ENCODE measurements at regions not wholly inside any gene's neighbourhood (a gene's known extent, or its start where the extent isn't known, plus 50 kb on each side); places are given as distances from the start of the nearest gene placed in this dataset.

DNA sequence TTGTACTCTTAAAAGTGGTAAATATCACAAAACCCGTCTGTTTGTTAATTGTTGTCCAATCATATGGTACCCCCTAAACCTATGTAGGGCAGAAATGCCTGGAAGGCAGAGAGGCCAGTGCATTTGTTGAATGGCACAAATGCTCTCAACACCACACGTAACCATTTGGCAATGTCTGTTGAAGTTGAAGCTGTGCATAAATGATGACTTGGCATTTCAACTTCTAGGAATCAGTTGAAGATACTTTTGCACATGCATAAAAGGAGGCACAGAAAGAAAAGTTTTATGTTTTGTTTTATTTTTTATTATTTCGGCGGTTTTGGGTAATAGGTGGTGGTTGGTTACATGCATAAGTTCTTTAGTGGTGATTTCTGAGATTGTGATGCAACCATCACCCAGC lies 246.6 kb downstream of the TAF11L14 start:
- intact Hi-C loops (cut with micrococcal nuclease), result no loop called here
- H3K27me3 ChIP-seq (ENCODE audit: low read depth), result no peaks in the 10 kb centered on the region

GRCh38 chr5:17882760-17883488 lies 248.7 kb downstream of the TAF11L14 start:
- no peaks in the 10 kb centered on the region for H3K27me3 ChIP-seq (ENCODE audit: low read depth)
- H3K4me1 ChIP-seq, result no peaks in the 10 kb centered on the region
- no peak overlapping the region for H3K27ac ChIP-seq (replicated peaks)
- H3K36me3 ChIP-seq, result no peaks in the 10 kb centered on the region
- intact Hi-C loops (cut with micrococcal nuclease), result no loop called here
- no peak for DNase-seq
- no peak overlapping the region for H3K4me3 ChIP-seq
- no peaks in the 10 kb centered on the region for H3K9me3 ChIP-seq (replicated peaks)
- no peak for TF ChIP-seq CTCF (IDR thresholded peaks at IDR 0.05; ENCODE audit: borderline replicate concordance)

More for the DNA sequence above, 246.6 kb downstream of the TAF11L14 start:
- Histone ChIP-seq H3K36me3 (no peaks in the 10 kb centered on the region), H3K4me1 (no peaks in the 10 kb centered on the region), H3K4me3 (no peak overlapping the region), H3K27ac (replicated peaks) (no peak overlapping the region), H3K9me3 (replicated peaks) (no peaks in the 10 kb centered on the region)
- DNase-seq, result no peak
- TF ChIP-seq CTCF (IDR thresholded peaks at IDR 0.05; ENCODE audit: borderline replicate concordance), result no peak

GRCh38 chr5:17888155-17888554 lies 253.9 kb downstream of the TAF11L14 start:
- no peak overlapping the region for H3K27ac ChIP-seq (replicated peaks)
- H3K36me3 ChIP-seq, result no peaks in the 10 kb centered on the region
- peaks cover 12% of the 10 kb centered on the region for H3K9me3 ChIP-seq (replicated peaks)
- no peak overlapping the region for H3K4me3 ChIP-seq
- DNase-seq, result no peak
- intact Hi-C loops (cut with micrococcal nuclease), result no loop called here
- no peaks in the 10 kb centered on the region for H3K27me3 ChIP-seq (ENCODE audit: low read depth)
- no peaks in the 10 kb centered on the region for H3K4me1 ChIP-seq
- no peak for TF ChIP-seq CTCF (IDR thresholded peaks at IDR 0.05; ENCODE audit: borderline replicate concordance)

DNA sequence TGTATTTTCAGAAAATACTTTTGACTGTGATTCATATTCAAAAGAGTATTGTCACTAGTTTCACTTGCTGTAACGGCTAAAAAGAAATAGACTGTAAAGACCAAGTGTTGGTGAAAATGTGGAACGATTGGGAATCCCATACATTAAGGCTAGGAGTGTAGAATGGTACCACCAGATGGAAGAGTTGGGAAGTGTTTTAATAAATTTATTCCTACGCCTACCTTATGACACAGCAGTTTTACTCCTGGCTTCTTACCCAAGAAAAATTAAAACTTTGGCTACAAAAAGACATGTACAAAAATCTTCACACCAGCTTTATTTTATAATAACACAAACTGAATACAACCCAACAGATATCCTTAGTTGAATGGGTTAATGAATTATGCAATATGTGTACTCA lies 256.2 kb downstream of the TAF11L14 start:
- peaks cover 14% of the 10 kb centered on the region for H3K9me3 ChIP-seq (replicated peaks)
- intact Hi-C loops (cut with micrococcal nuclease), result no loop called here
- no peak for TF ChIP-seq CTCF (IDR thresholded peaks at IDR 0.05; ENCODE audit: borderline replicate concordance)
- H3K4me3 ChIP-seq, result no peak overlapping the region
- no peak for DNase-seq
- H3K4me1 ChIP-seq, result no peaks in the 10 kb centered on the region
- H3K27ac ChIP-seq (replicated peaks), result no peak overlapping the region
- H3K36me3 ChIP-seq, result no peaks in the 10 kb centered on the region
- no peaks in the 10 kb centered on the region for H3K27me3 ChIP-seq (ENCODE audit: low read depth)

DNA sequence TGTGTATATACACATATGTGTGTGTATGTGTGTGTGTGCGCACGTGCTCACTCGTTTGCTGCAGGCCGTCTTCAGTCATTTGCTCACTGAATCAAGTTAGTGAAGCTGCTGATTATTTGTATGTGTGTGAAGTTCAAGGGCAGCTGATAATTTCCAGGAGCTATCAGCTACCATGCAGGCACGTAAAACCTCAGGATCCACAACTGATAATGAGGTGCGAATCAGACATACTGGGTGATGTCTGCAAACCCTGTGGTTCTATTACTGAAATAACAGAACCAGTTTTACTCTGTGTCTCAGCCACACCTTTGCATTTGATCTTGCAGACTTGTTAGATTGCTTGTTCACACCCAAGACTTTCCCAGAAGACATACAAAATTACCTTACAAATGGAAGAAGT lies 257.6 kb downstream of the TAF11L14 start:
- Histone ChIP-seq H3K27me3 (ENCODE audit: low read depth) (no peaks in the 10 kb centered on the region), H3K36me3 (no peaks in the 10 kb centered on the region), H3K4me1 (no peaks in the 10 kb centered on the region), H3K4me3 (no peak overlapping the region), H3K27ac (replicated peaks) (no peak overlapping the region), H3K9me3 (replicated peaks) (peaks cover 14% of the 10 kb centered on the region)
- no peak for DNase-seq
- intact Hi-C loops (cut with micrococcal nuclease), result no loop called here
- no peak for TF ChIP-seq CTCF (IDR thresholded peaks at IDR 0.05; ENCODE audit: borderline replicate concordance)

Data from left ventricle myocardium inferior (tissue), 1 donor.